SK-N-MC (cell line): ENCODE measurements at regions not wholly inside any gene's neighbourhood (a gene's known extent, or its start where the extent isn't known, plus 50 kb on each side); places are given as distances from the start of the nearest gene placed in this dataset.
"Not testable (repeated sequence)": the region's sequence is repeated elsewhere in the genome, so short reads cannot be mapped to it uniquely, and the experiment has no call there.

Experiments used
- DNase-seq: peaks from one replicate; pipeline ENCODE4 v3.0.0-alpha.2; 2011; ENCODE audit warnings: low read depth, low spot score
- H3K27ac ChIP-seq: fragments of 200-600 bp; sonication (generic); 2 replicates; pipeline ENCODE4 v1.5.1; 2016; ENCODE audit warnings: mixed run types
- H3K36me3 ChIP-seq: fragments of 200-600 bp; sonication (generic); 2 replicates; pipeline ENCODE4 v1.6.1; 2017; ENCODE audit warnings: antibody characterized with exemption, low read length, mixed read lengths; ENCODE audit not compliant: insufficient read depth
- H3K4me3 ChIP-seq: fragments of 200-600 bp; sonication (generic); 2 replicates; pipeline ENCODE4 v1.5.1; 2016
- H3K9ac ChIP-seq: fragments of 200-600 bp; sonication (generic); 2 replicates; pipeline ENCODE4 v1.8.0; 2017; ENCODE audit warnings: mixed run types, mixed read lengths; ENCODE audit not compliant: insufficient read length
- H3K9me3 ChIP-seq: fragments of 200-600 bp; sonication (generic); 2 replicates; pipeline ENCODE4 v1.6.1; 2017; ENCODE audit warnings: low read depth, mild to moderate bottlenecking, antibody characterized with exemption, low read length, moderate library complexity, mixed read lengths
- EZH2 ChIP-seq: fragments of 200-600 bp; sonication (generic); IDR thresholded peaks from one replicate; pipeline ENCODE4 v1.6.1; 2017; ENCODE audit warnings: antibody characterized with exemption
- FOXP2 ChIP-seq: optimal IDR thresholded peaks from 2 replicates; pipeline ENCODE3; 2011; ENCODE audit warnings: mild to moderate bottlenecking, moderate library complexity; ENCODE audit not compliant: insufficient read depth; ENCODE audit errors: extremely low read length, control extremely low read depth
- POLR2AphosphoS5 ChIP-seq: IDR thresholded peaks from 2 replicates; pipeline ENCODE4 v1.6.1; 2012; ENCODE audit warnings: mild to moderate bottlenecking, low read depth, low read length, borderline replicate concordance

GRCh38 chr12:91639327-91639726 is 456.7 kb upstream of the DCN start:
- TF ChIP-seq POLR2AphosphoS5: no peak
- no peak for TF ChIP-seq FOXP2
- no peak for TF ChIP-seq EZH2
- DNase-seq: no peak
- Histone ChIP-seq H3K36me3 (no peaks in the 10 kb centered on the region), H3K9me3 (no peaks in the 10 kb centered on the region), H3K27ac (no peak overlapping the region), H3K4me3 (no peak overlapping the region), H3K9ac (no peak overlapping the region)

GRCh38 chr12:91637789-91638624 is 455.4 kb upstream of the DCN start:
- TF ChIP-seq EZH2 (no peak), POLR2AphosphoS5 (no peak), FOXP2 (no peak)
- no peaks in the 10 kb centered on the region for H3K36me3 ChIP-seq
- H3K9ac ChIP-seq: no peak overlapping the region
- H3K27ac ChIP-seq: no peak overlapping the region
- H3K4me3 ChIP-seq: no peak overlapping the region
- no peaks in the 10 kb centered on the region for H3K9me3 ChIP-seq
- no peak for DNase-seq

DNA sequence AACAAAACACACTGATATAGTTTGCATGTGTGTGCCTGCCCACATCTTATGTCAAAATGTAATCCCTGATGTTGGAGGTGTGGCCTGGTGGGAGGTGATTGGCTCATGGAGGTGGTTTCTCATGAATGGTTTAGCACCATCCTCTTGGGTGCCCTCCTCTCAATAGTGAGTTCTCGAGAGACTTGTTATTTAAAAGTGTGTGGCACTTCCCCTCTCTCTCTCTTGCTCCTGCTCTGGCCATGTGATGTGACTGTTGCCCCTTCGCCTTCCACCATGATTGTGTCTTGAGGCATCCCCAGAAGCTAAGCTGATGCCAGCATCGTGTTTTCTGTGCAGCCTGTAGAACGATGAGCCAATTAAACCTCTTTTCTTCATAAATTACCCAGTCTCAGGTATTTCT is 454.1 kb upstream of the DCN start:
- H3K4me3 ChIP-seq: no peak overlapping the region
- H3K9ac ChIP-seq: no peak overlapping the region
- H3K27ac ChIP-seq: no peak overlapping the region
- no peak for TF ChIP-seq FOXP2
- no peak for TF ChIP-seq POLR2AphosphoS5
- no peak for TF ChIP-seq EZH2
- no peaks in the 10 kb centered on the region for H3K36me3 ChIP-seq
- no peaks in the 10 kb centered on the region for H3K9me3 ChIP-seq
- no peak for DNase-seq

DNA sequence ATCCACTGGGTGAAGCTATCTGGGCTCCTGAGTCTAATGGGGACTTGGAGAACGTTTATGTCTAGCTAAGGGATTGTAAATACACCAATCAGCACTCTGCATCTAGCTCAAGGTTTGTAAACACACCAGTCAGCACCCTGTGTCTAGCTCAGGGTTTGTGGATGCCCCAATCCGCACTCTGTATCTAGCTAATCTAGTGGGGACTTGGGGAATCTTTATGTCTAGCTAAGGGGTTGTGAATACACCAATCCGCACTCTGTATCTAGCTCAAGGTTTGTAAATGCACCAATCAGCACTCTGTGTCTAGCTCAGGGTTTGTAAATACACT is 451.7 kb upstream of the DCN start:
- H3K36me3 ChIP-seq, H3K9ac ChIP-seq, DNase-seq, H3K27ac ChIP-seq, H3K4me3 ChIP-seq, H3K9me3 ChIP-seq: not testable (repeated sequence)

DNA sequence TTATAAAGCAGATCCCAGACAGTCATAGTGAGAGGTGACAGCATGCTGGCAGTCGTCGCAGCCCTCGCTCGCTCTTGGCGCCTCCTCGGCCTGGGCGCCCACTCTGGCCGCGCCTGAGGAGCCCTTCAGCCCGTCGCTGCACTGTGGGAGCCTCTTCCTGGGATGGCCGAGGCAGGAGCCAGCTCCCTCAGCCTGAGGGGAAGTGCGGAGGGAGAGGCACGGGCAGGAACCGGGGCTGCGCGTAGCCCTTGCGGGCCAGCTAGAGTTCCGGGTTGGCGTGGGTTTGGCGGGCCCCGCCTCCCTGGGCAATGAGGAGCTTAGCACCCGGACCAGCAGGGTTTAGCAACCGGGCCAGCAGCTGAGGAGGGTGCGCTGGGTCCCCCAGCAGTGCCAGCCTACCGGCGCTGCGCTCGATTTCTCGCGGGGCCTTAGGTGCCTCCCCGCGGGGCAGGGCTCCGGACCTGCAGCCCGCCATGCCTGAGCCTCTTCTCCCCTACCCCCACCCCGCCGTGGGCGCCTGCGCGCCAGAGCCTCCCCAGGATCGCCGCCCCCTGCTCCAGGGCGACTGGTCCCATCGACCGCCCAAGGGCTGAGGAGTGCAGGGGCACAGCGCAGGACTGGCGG is 451.2 kb upstream of the DCN start:
- DNase-seq: no peak
- no peaks in the 10 kb centered on the region for H3K36me3 ChIP-seq
- H3K4me3 ChIP-seq: no peak overlapping the region
- H3K9ac ChIP-seq: no peak overlapping the region
- no peak overlapping the region for H3K27ac ChIP-seq
- H3K9me3 ChIP-seq: no peaks in the 10 kb centered on the region
- TF ChIP-seq EZH2: no peak
- TF ChIP-seq POLR2AphosphoS5: no peak
- TF ChIP-seq FOXP2: no peak

DNA sequence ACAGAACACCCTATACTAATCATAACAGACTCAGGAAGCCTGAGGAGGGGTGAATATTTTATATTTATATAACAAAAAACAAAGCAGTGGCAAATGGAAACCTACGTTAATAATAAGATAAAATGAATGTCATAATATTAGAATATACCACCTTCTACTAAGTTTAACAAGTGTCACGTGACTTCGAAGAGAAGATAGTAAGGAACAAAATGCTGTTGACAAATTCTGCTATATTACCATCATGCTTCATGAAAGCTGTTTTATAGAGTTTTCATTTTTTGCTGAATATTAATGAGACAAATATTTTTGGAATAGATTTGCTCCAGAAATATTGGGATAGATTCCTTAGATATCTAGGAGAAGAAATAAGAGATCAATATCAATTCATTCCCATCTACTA is 450.6 kb upstream of the DCN start:
- no peak for DNase-seq
- Histone ChIP-seq H3K9me3 (no peaks in the 10 kb centered on the region), H3K9ac (no peak overlapping the region), H3K27ac (no peak overlapping the region), H3K4me3 (no peak overlapping the region), H3K36me3 (no peaks in the 10 kb centered on the region)
- no peak for TF ChIP-seq FOXP2
- TF ChIP-seq EZH2: no peak
- TF ChIP-seq POLR2AphosphoS5: no peak

- Histone ChIP-seq H3K9ac (no peak overlapping the region), H3K36me3 (no peaks in the 10 kb centered on the region), H3K4me3 (no peak overlapping the region), H3K27ac (no peak overlapping the region), H3K9me3 (no peaks in the 10 kb centered on the region)
- TF ChIP-seq EZH2 (no peak), POLR2AphosphoS5 (no peak), FOXP2 (no peak)
- DNase-seq: no peak
These were observed 449.6 kb upstream of the DCN start for GRCh38 chr12:91632042-91632786.

DNA sequence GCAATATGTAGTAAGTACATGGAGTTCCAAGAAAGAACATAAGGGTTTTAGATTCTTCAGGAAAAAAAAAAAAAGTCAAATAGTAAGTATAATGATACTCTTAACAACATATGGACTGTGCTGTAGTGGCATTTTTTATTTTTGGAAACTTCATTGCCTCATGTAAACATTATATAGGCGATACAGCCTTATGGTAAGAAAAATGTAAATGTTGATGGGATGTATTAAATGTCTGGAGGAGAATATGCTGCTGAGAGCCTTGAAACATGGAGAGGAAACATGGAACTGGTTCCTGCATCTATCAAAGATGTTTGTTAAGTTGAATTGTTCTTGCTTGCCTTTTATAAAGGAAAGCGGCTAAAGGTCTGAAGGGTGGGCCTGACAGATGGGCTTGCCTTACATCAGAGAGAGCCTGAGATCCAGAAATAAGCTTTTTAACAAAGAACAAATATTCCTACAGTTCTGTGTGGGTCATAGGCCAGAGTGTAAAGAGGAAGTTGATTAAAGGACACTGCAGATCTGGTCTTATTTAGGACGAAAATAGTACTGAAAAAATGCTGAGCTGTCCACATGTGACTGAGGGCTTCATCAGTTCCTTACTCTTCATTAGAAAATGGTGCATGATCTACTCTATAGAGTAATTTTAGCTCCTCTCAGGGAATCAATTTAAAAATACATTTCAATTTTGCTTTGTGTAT is 448.1 kb upstream of the DCN start:
- TF ChIP-seq POLR2AphosphoS5 (no peak), FOXP2 (no peak), EZH2 (no peak)
- H3K9ac ChIP-seq: no peak overlapping the region
- H3K27ac ChIP-seq: no peak overlapping the region
- H3K36me3 ChIP-seq: no peaks in the 10 kb centered on the region
- H3K9me3 ChIP-seq: no peaks in the 10 kb centered on the region
- DNase-seq: no peak
- no peak overlapping the region for H3K4me3 ChIP-seq
